ENCODE measurements at regions not wholly inside any gene's neighbourhood (a gene's known extent, or its start where the extent isn't known, plus 50 kb on each side); places are given as distances from the start of the nearest gene placed in this dataset.
A peak's percentile ranks its signal among the peaks of the same experiment; 100 is the strongest.

DNA sequence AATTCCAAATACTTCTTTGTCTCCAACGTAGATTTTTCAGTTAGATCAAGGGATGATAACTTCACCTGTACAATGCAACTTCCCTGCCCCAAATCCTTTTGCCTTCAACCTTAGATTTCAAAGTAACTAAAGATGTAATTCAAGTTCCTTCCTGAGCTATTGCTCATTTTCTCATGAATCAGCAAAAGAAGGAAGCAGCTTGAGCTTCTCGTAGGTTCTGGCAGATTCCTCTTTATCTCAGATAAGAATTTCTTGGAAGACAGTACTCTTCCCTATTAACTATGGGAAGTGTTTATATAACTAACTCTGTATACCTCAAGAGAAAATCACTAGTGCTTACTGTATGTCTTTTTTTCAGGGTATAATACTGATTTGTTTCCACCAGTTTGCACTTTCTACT lies 203.8 kb downstream of the RASSF9 start:
- TF ChIP-seq GATA2 (IDR thresholded peaks at IDR 0.05; ENCODE audit: insufficient read depth, insufficient read length, low read depth, low read length) (peak; percentile 50), FOS (IDR thresholded peaks at IDR 0.05; ENCODE audit: borderline replicate concordance, insufficient read depth, low read length) (peak; percentile 26), MYC (IDR thresholded peaks at IDR 0.05; ENCODE audit: low read depth, low read length) (no peak)
- no peak overlapping the region for H3K27ac ChIP-seq (ENCODE audit: insufficient read depth, low read depth, low read length)
- H3K27me3 ChIP-seq (ENCODE audit: control insufficient read depth in 2 of 2, insufficient read depth in 2 of 2, low read length in 2 of 2) = no peaks in the 10 kb centered on the region
- H2AFZ ChIP-seq (ENCODE audit: low read depth, low read length) = peak overlapping the region; percentile 51
- H3K9me3 ChIP-seq (replicated peaks; ENCODE audit: control insufficient read depth, insufficient read depth, low read length) = no peaks in the 10 kb centered on the region
- dilution Hi-C loops (cut with MboI; ENCODE audit: extremely low pct_ligation_motif_present, low sequenced_read_pairs) (no loop called here), intact Hi-C loops (cut with micrococcal nuclease) (no loop called here)
- ChIA-PET CTCF (interaction anchor here (0.9 to 1.3 kb wide), 3 partner anchors 16 to 204 kb away, joined by 3 read pairs; partner anchors contain the start of gene RASSF9), POLR2A (interaction anchor here (0.7 kb wide), 1 partner anchor 116 kb away, joined by 3 read pairs; no protein-coding TSS in a partner anchor)
- peak; percentile 13 for DNase-seq (ENCODE audit: low read depth, low spot score)
- H3K4me1 ChIP-seq (ENCODE audit: control insufficient read depth, extremely low read depth, insufficient read depth, low read length) = peaks cover 13% of the 10 kb centered on the region
- BruUV-seq (replicated peaks) = no TSS peak
- no peak overlapping the region for H3K4me3 ChIP-seq (replicated peaks in 1 of 3; ENCODE audit: insufficient read depth in 1 of 3, low read depth in 1 of 3, low read length in 3 of 3)
- H4K20me1 ChIP-seq (replicated peaks; ENCODE audit: control insufficient read depth, extremely low read depth, insufficient read depth, low read length) = no peaks in the 10 kb centered on the region
- no peak for FAIRE-seq
- no peaks in the 10 kb centered on the region for H3K36me3 ChIP-seq (ENCODE audit: control insufficient read depth in 2 of 2, extremely low read depth in 1 of 2, insufficient read depth in 2 of 2, low read length in 2 of 2)
- H3K79me2 ChIP-seq (ENCODE audit: control insufficient read depth, insufficient read depth, low read length) = no peaks in the 10 kb centered on the region
- H3K9me1 ChIP-seq (replicated peaks; ENCODE audit: control insufficient read depth, extremely low read depth, insufficient read depth, low read length) = no peaks in the 10 kb centered on the region
- no peak overlapping the region for H3K9ac ChIP-seq (replicated peaks; ENCODE audit: extremely low read depth, insufficient read depth, low read length)
- H3K4me2 ChIP-seq (ENCODE audit: insufficient read depth, low read length) = peak overlapping the region; percentile 4

DNA sequence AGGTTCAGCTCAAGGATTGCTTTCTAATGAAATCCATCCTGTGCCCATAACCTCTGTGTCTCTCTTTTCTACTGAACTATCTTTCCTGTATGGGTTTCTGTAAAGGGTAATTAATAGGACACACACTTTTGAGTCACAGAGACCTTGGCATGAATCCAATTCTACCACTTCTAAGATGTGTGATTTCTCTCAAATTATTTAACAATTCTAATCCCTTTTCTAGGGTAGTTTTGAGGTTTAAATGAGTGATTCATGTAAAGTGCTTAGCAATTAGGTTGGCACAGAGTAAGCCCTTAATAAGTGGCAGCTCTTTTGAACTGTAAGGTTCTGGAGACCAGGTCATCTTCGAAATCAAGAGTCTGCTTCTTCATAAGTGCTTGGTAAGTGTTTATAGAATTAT lies 202.7 kb downstream of the RASSF9 start:
- Histone ChIP-seq H3K36me3 (ENCODE audit: control insufficient read depth in 2 of 2, extremely low read depth in 1 of 2, insufficient read depth in 2 of 2, low read length in 2 of 2) (no peaks in the 10 kb centered on the region), H3K27me3 (ENCODE audit: control insufficient read depth in 2 of 2, insufficient read depth in 2 of 2, low read length in 2 of 2) (no peaks in the 10 kb centered on the region), H3K4me3 (replicated peaks in 1 of 3; ENCODE audit: insufficient read depth in 1 of 3, low read depth in 1 of 3, low read length in 3 of 3) (no peak overlapping the region), H3K79me2 (ENCODE audit: control insufficient read depth, insufficient read depth, low read length) (no peaks in the 10 kb centered on the region), H3K4me1 (ENCODE audit: control insufficient read depth, extremely low read depth, insufficient read depth, low read length) (peaks cover 7% of the 10 kb centered on the region), H3K27ac (ENCODE audit: insufficient read depth, low read depth, low read length) (no peak overlapping the region), H2AFZ (ENCODE audit: low read depth, low read length) (no peak overlapping the region), H3K9me1 (replicated peaks; ENCODE audit: control insufficient read depth, extremely low read depth, insufficient read depth, low read length) (no peaks in the 10 kb centered on the region), H3K9me3 (replicated peaks; ENCODE audit: control insufficient read depth, insufficient read depth, low read length) (no peaks in the 10 kb centered on the region), H4K20me1 (replicated peaks; ENCODE audit: control insufficient read depth, extremely low read depth, insufficient read depth, low read length) (no peaks in the 10 kb centered on the region), H3K9ac (replicated peaks; ENCODE audit: extremely low read depth, insufficient read depth, low read length) (no peak overlapping the region), H3K4me2 (ENCODE audit: insufficient read depth, low read length) (no peak overlapping the region)
- POLR2A ChIA-PET = no interaction called here
- dilution Hi-C loops (cut with MboI; ENCODE audit: extremely low pct_ligation_motif_present, low sequenced_read_pairs) = no loop called here
- FAIRE-seq (no peak), DNase-seq (ENCODE audit: low read depth, low spot score) (no peak)
- TF ChIP-seq, protein P1, sequence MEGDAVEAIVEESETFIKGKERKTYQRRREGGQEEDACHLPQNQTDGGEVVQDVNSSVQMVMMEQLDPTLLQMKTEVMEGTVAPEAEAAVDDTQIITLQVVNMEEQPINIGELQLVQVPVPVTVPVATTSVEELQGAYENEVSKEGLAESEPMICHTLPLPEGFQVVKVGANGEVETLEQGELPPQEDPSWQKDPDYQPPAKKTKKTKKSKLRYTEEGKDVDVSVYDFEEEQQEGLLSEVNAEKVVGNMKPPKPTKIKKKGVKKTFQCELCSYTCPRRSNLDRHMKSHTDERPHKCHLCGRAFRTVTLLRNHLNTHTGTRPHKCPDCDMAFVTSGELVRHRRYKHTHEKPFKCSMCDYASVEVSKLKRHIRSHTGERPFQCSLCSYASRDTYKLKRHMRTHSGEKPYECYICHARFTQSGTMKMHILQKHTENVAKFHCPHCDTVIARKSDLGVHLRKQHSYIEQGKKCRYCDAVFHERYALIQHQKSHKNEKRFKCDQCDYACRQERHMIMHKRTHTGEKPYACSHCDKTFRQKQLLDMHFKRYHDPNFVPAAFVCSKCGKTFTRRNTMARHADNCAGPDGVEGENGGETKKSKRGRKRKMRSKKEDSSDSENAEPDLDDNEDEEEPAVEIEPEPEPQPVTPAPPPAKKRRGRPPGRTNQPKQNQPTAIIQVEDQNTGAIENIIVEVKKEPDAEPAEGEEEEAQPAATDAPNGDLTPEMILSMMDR (IDR thresholded peaks at IDR 0.05; ENCODE audit: extremely low read depth in 1 of 2, insufficient read depth in 1 of 2, low read depth in 1 of 2, low read length in 2 of 2) = no peak
- TF ChIP-seq GATA2 (IDR thresholded peaks at IDR 0.05; ENCODE audit: insufficient read depth, insufficient read length, low read depth, low read length) (no peak), JUN (IDR thresholded peaks at IDR 0.05; ENCODE audit: borderline replicate concordance, insufficient read depth, insufficient read length, low read depth) (no peak), FOS (IDR thresholded peaks at IDR 0.05; ENCODE audit: borderline replicate concordance, insufficient read depth, low read length) (no peak), EZH2 (IDR thresholded peaks at IDR 0.05; ENCODE audit: borderline replicate concordance, low read depth, low read length, severe bottlenecking) (no peak), POLR2A (IDR thresholded peaks at IDR 0.05; ENCODE audit: low read depth, low read length) (no peak), MAX (IDR thresholded peaks at IDR 0.05; ENCODE audit: insufficient read depth, insufficient read length) (no peak), POLR2AphosphoS5 (IDR thresholded peaks at IDR 0.05; ENCODE audit: insufficient read depth, low read depth, low read length) (no peak), MYC (IDR thresholded peaks at IDR 0.05; ENCODE audit: low read depth, low read length) (no peak)
- intact Hi-C loops (cut with micrococcal nuclease) = no loop called here
- CTCF ChIA-PET = interaction anchor here (1.3 kb wide), 1 partner anchor 188 kb away, joined by 3 read pairs; no protein-coding TSS in a partner anchor
- no TSS peak for BruUV-seq (replicated peaks)
